RWPE1 (cell line): ENCODE measurements at regions not wholly inside any gene's neighbourhood (a gene's known extent, or its start where the extent isn't known, plus 50 kb on each side); places are given as distances from the start of the nearest gene placed in this dataset.

Experiments used
- CTCF ChIA-PET: fragments of 350-600 bp; sonication (Branson Sonifier 250); formaldehyde crosslinking; extraction: SDS; loops from one replicate; lab custom pipeline; 2021; lab: Yijun Ruan, JAX
- POLR2A ChIA-PET: fragments of 400-600 bp; formaldehyde crosslinking; extraction: SDS; loops from one replicate; lab custom pipeline; 2020; ENCODE audit warnings: antibody characterized with exemption; ENCODE audit not compliant: low non-redundant PET; lab: Yijun Ruan, JAX
- DNase-seq: peaks from one replicate; pipeline ENCODE4 v3.0.0; 2012; ENCODE audit warnings: low spot score
- H3K27ac ChIP-seq: fragments of 450-650 bp; 2 replicates; pipeline ENCODE4 v1.5.1; 2017
- CTCF ChIP-seq: fragments of 450-650 bp; conservative IDR thresholded peaks from 2 replicates; pipeline ENCODE4 v1.5.1; 2017; ENCODE audit warnings: low read depth, mild to moderate bottlenecking

- ChIA-PET CTCF (no interaction called here), POLR2A (no interaction called here)
- no peak for TF ChIP-seq CTCF
- no peak overlapping the region for H3K27ac ChIP-seq
- DNase-seq: no peak
Observed at GRCh38 chr19:57067440-57067839, 52.3 kb upstream of the USP29 start.

- DNase-seq: no peak
- POLR2A ChIA-PET: no interaction called here
- TF ChIP-seq CTCF: no peak
- CTCF ChIA-PET: no interaction called here
- H3K27ac ChIP-seq: no peak overlapping the region
Observed at GRCh38 chr19:57068311-57068710, 51.5 kb upstream of the USP29 start.

- TF ChIP-seq CTCF: no peak
- DNase-seq: no peak
- POLR2A ChIA-PET: no interaction called here
- CTCF ChIA-PET: no interaction called here
- no peak overlapping the region for H3K27ac ChIP-seq
Observed at GRCh38 chr19:57068921-57069697, 50.7 kb upstream of the USP29 start.
